HFFc6 (cell line): ENCODE measurements at regions not wholly inside any gene's neighbourhood (a gene's known extent, or its start where the extent isn't known, plus 50 kb on each side); places are given as distances from the start of the nearest gene placed in this dataset.

Experiments used
- DNase-seq: peaks from one replicate; pipeline ENCODE4 v3.0.0-alpha.2; 2018
- H3K27ac Mint-ChIP-seq: 2 replicates; pipeline ENCODE4 v1.8.0; 2020; ENCODE audit warnings: mild to moderate bottlenecking, mixed read lengths
- H3K27me3 Mint-ChIP-seq: 2 replicates; pipeline ENCODE4 v1.8.0; 2021; ENCODE audit warnings: mild to moderate bottlenecking, moderate library complexity, mixed read lengths; ENCODE audit not compliant: insufficient read depth
- H3K36me3 Mint-ChIP-seq: 2 replicates; pipeline ENCODE4 v1.8.0; 2021; ENCODE audit warnings: low read depth, mixed read lengths
- H3K4me1 Mint-ChIP-seq: 2 replicates; pipeline ENCODE4 v1.8.0; 2020; ENCODE audit warnings: low read depth, mixed read lengths
- H3K4me3 Mint-ChIP-seq: 2 replicates; pipeline ENCODE4 v1.8.0; 2020; ENCODE audit warnings: mild to moderate bottlenecking, moderate library complexity, mixed read lengths
- H3K9me3 Mint-ChIP-seq: 2 replicates; pipeline ENCODE4 v1.8.0; 2020; ENCODE audit warnings: mild to moderate bottlenecking, mixed read lengths
- TF ChIP-seq, protein P1 (sequence below): fragments of 200-600 bp; sonication (generic); IDR thresholded peaks from 2 replicates; pipeline ENCODE4 v1.5.0; 2021; ENCODE audit warnings: antibody characterized with exemption, mild to moderate bottlenecking

DNA sequence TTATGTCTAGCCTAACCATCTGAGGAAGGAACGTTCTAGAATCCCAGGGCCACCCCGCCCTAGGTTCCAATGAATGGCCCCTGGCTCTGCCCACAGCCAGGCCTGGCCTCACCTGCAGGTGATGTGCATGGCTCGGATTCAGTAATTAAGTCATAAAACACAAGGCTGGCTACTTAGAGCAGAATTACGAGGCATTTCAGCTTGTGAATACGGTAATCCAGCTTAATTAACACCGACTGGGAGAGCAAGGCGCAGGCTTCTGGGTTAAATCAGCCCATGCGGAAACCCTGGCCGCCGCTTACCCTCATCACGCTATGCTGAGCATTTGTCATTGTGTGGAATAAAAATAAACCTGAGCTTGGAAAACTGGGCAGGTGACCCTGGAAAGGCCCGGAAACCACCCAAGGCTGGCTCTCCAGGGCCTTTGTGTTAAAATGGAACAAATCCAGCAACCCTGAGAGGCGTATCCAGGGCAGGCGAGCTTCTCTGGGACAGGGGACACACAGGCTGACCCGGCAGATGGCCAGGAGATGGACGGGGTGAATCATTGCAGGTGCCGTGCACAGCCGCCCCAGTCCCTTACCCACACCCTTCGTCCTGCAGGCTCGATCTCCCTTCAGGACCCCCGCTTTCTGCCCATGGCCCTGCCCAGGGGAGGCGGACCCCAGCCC is 220.2 kb downstream of the CTTN start:
- Mint-ChIP-seq H3K4me1 (no peaks in the 10 kb centered on the region), H3K9me3 (peaks cover 59% of the 10 kb centered on the region), H3K36me3 (peaks cover 5% of the 10 kb centered on the region; the same call in 1 of the 2 replicates), H3K27me3 (peaks cover 4% of the 10 kb centered on the region; the same call in 1 of the 2 replicates), H3K4me3 (no peak overlapping the region), H3K27ac (no peak overlapping the region)
- TF ChIP-seq, protein P1, sequence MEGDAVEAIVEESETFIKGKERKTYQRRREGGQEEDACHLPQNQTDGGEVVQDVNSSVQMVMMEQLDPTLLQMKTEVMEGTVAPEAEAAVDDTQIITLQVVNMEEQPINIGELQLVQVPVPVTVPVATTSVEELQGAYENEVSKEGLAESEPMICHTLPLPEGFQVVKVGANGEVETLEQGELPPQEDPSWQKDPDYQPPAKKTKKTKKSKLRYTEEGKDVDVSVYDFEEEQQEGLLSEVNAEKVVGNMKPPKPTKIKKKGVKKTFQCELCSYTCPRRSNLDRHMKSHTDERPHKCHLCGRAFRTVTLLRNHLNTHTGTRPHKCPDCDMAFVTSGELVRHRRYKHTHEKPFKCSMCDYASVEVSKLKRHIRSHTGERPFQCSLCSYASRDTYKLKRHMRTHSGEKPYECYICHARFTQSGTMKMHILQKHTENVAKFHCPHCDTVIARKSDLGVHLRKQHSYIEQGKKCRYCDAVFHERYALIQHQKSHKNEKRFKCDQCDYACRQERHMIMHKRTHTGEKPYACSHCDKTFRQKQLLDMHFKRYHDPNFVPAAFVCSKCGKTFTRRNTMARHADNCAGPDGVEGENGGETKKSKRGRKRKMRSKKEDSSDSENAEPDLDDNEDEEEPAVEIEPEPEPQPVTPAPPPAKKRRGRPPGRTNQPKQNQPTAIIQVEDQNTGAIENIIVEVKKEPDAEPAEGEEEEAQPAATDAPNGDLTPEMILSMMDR: no peak
- no peak for DNase-seq

DNA sequence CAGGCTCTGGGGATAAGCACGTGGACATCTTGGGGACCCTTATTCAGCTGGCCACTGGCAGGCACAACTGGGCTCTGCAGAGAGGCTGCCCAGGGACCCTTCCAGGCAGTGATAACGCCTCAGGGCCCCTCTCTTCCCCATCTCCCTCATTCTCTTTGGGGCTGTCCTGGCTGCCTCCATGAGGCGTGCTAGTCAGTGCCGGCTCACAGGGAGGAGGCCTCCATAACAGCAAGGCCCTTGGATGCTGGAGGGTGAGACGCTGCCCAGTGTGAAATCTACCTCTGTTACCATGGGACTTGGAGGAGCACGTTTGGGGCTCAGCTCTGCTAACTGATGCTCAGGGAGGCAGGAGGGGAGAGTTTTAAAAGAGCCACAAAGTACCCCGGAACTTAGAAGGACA is 221.3 kb downstream of the CTTN start:
- peaks cover 54% of the 10 kb centered on the region for H3K9me3 Mint-ChIP-seq
- no peaks in the 10 kb centered on the region for H3K27me3 Mint-ChIP-seq
- TF ChIP-seq, protein P1: no peak
- no peaks in the 10 kb centered on the region for H3K4me1 Mint-ChIP-seq
- peaks cover 4% of the 10 kb centered on the region; the same call in 1 of the 2 replicates for H3K36me3 Mint-ChIP-seq
- no peak overlapping the region for H3K27ac Mint-ChIP-seq
- no peak overlapping the region for H3K4me3 Mint-ChIP-seq
- no peak for DNase-seq

DNA sequence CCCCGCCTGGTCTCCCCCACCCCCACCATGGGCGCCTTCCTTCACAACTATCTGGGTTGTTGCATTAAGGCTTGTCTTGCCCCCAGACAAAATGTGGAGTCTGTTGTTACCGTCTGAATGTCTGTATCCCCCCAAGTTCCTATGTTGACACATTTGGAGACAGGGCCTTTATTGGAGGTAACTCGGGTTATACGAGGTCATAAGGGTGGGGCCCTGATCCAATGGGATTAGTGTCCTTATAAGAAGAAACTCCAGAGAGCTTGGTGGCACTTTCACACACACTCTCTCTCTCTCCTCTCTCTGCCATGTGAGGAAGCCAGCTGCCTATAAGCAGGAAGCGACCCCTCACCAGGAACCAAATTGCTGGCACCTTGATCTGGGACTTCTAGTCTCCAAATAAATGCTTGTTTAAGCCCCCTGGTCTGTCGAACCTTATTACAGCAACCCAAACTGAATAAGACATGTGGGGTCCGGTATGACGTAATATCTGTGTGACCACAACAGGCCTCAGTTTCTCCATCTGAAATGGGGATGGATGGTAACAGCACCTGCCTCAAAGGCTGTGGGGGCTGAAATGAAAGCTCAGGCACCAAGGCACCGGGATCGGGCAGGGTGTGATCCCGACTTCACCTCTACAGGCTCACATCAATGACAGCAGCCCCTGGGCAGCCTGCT is 222.3 kb downstream of the CTTN start:
- TF ChIP-seq, protein P1: no peak
- no peaks in the 10 kb centered on the region for H3K36me3 Mint-ChIP-seq
- no peaks in the 10 kb centered on the region for H3K27me3 Mint-ChIP-seq
- H3K9me3 Mint-ChIP-seq: peaks cover 50% of the 10 kb centered on the region
- no peak for DNase-seq
- no peak overlapping the region for H3K27ac Mint-ChIP-seq
- H3K4me3 Mint-ChIP-seq: no peak overlapping the region
- H3K4me1 Mint-ChIP-seq: no peaks in the 10 kb centered on the region

DNA sequence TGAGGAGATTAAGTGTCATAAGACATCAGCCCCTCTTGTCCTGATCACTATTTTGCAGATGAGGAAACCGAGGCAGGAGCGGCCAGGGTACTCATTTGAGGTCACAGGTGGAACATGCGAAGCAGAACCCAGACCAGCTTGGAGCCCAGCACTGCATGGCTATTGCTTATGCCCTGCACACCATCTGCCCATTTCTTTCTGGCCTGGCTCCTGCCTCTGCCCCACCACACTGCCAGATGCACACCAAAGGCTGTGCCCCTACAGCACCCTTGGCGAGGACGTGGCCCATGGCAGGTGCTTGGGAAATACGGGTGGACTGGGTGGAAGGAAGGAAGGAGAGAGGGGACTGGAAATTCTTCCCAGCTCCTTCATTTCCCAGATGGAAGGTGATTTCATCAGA is 222.9 kb downstream of the CTTN start:
- Mint-ChIP-seq H3K4me1 (no peaks in the 10 kb centered on the region), H3K27me3 (no peaks in the 10 kb centered on the region), H3K9me3 (peaks cover 47% of the 10 kb centered on the region), H3K4me3 (no peak overlapping the region), H3K36me3 (no peaks in the 10 kb centered on the region), H3K27ac (no peak overlapping the region)
- DNase-seq: no peak
- TF ChIP-seq, protein P1: no peak

DNA sequence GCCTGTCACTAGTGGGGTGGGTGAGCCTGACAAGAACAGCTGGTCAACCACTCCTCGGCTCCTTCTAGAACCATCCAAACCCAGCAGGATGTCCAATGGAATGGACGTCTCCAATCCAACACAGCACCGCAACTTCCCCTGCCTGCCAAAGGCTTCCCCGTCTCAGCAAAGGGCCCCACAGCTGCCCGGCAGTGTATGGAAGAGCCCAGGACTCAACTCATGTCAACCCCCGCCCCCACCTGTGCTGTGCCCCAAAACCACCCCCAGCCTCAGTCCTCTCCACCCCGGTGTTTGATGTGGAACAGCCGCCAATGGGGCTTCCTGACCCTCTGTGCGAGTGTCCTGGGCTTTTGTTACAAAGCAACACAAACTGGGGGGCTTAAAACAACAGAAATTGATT is 223.8 kb downstream of the CTTN start:
- H3K27me3 Mint-ChIP-seq: no peaks in the 10 kb centered on the region
- no peak overlapping the region for H3K4me3 Mint-ChIP-seq
- H3K36me3 Mint-ChIP-seq: no peaks in the 10 kb centered on the region
- H3K9me3 Mint-ChIP-seq: peaks cover 48% of the 10 kb centered on the region
- no peak for DNase-seq
- H3K27ac Mint-ChIP-seq: no peak overlapping the region
- H3K4me1 Mint-ChIP-seq: no peaks in the 10 kb centered on the region
- TF ChIP-seq, protein P1: no peak
